Femur (tissue), 1 donor: ENCODE measurements at regions not wholly inside any gene's neighbourhood (a gene's known extent, or its start where the extent isn't known, plus 50 kb on each side); places are given as distances from the start of the nearest gene placed in this dataset.

Experiments
- DNase-seq: peaks from one replicate; pipeline ENCODE4 v3.0.0-alpha.2; 2017

- DNase-seq, result no peak
These were observed 275.7 kb downstream of the NEDD1 start for GRCh38 chr12:97182769-97183168.

GRCh38 chr12:97184127-97184773, 277.2 kb downstream of the NEDD1 start:
- DNase-seq, result no peak

- DNase-seq, result no peak
These were observed 277.0 kb upstream of the RMST start for GRCh38 chr12:97185567-97185966.

- no peak for DNase-seq
These were observed 268.1 kb upstream of the RMST start for GRCh38 chr12:97194546-97194945.

- DNase-seq, result no peak
These were observed 262.4 kb upstream of the RMST start for GRCh38 chr12:97200181-97200580.

GRCh38 chr12:97203408-97203807, 259.2 kb upstream of the RMST start:
- DNase-seq, result no peak

- DNase-seq, result no peak
These were observed 252.6 kb upstream of the RMST start for GRCh38 chr12:97209997-97210396.

- DNase-seq, result no peak
These were observed 251.1 kb upstream of the RMST start for GRCh38 chr12:97211416-97211930.

GRCh38 chr12:97216848-97217247, 245.8 kb upstream of the RMST start:
- no peak for DNase-seq

- DNase-seq, result no peak
These were observed 240.2 kb upstream of the RMST start for GRCh38 chr12:97222391-97222790.

- no peak for DNase-seq
These were observed 239.2 kb upstream of the RMST start for GRCh38 chr12:97223419-97223818.

- no peak for DNase-seq
These were observed 233.6 kb upstream of the RMST start for GRCh38 chr12:97229004-97229403.

GRCh38 chr12:97235102-97235501, 227.5 kb upstream of the RMST start:
- DNase-seq, result no peak

GRCh38 chr12:97246368-97246767, 216.2 kb upstream of the RMST start:
- no peak for DNase-seq

- DNase-seq, result no peak
These were observed 212.1 kb upstream of the RMST start for GRCh38 chr12:97250483-97250882.

- DNase-seq, result peak; percentile 45
These were observed 204.9 kb upstream of the RMST start for GRCh38 chr12:97257726-97258125.

GRCh38 chr12:97259098-97259497, 203.5 kb upstream of the RMST start:
- DNase-seq, result no peak

- DNase-seq, result no peak
These were observed 201.8 kb upstream of the RMST start for GRCh38 chr12:97260786-97261185.

- DNase-seq, result no peak
These were observed 195.4 kb upstream of the RMST start for GRCh38 chr12:97267166-97267565.

GRCh38 chr12:97267594-97268202, 194.9 kb upstream of the RMST start:
- DNase-seq, result no peak

- no peak for DNase-seq
These were observed 190.1 kb upstream of the RMST start for GRCh38 chr12:97272471-97272870.

- DNase-seq, result no peak
These were observed 188.2 kb upstream of the RMST start for GRCh38 chr12:97274386-97274785.

- DNase-seq, result peak; percentile 29
These were observed 187.3 kb upstream of the RMST start for GRCh38 chr12:97275256-97275655.

GRCh38 chr12:97275728-97276590, 186.6 kb upstream of the RMST start:
- DNase-seq, result peak; percentile 28
